Testis (tissue), 2 donors: ENCODE measurements at regions not wholly inside any gene's neighbourhood (a gene's known extent, or its start where the extent isn't known, plus 50 kb on each side); places are given as distances from the start of the nearest gene placed in this dataset.

Experiments used
- POLR2A ChIP-seq: fragments of 450-650 bp; IDR thresholded peaks from one replicate; pipeline ENCODE4 v1.6.1; 2017; ENCODE audit warnings: antibody characterized with exemption, mild to moderate bottlenecking, moderate library complexity
- TF ChIP-seq, protein P1 (sequence below), 3 experiments: fragments of 450-650 bp in 2 of 3; fragments of 200-600 bp in 1 of 3; sonication (generic) in 1 of 3; IDR thresholded peaks; one replicate each; pipeline ENCODE4 v1.5.1; 2016 to 2019; ENCODE audit warnings: antibody characterized with exemption in 3 of 3, mild to moderate bottlenecking in 2 of 3, moderate library complexity in 1 of 3

DNA sequence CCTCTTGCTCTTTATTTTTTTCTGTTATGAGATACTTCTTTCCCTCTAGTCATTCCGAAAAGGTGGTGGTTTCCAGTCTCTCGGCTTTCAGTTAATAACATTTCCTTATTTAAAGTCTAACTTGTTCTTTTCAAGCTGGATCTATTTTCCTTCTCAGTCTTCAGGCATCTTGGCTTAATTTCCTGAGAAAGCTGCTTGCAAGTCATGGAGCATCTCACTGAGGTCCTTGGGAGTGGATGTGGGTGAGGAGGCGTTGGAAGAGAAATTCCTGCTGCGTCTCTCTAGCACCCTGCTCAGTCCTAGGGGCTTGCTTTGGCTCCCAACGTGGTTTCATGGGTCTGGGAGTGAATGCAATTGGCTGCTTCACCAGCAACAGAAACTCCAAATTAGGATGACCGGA is 210.2 kb upstream of the MKI67 start:
- TF ChIP-seq, protein P1, sequence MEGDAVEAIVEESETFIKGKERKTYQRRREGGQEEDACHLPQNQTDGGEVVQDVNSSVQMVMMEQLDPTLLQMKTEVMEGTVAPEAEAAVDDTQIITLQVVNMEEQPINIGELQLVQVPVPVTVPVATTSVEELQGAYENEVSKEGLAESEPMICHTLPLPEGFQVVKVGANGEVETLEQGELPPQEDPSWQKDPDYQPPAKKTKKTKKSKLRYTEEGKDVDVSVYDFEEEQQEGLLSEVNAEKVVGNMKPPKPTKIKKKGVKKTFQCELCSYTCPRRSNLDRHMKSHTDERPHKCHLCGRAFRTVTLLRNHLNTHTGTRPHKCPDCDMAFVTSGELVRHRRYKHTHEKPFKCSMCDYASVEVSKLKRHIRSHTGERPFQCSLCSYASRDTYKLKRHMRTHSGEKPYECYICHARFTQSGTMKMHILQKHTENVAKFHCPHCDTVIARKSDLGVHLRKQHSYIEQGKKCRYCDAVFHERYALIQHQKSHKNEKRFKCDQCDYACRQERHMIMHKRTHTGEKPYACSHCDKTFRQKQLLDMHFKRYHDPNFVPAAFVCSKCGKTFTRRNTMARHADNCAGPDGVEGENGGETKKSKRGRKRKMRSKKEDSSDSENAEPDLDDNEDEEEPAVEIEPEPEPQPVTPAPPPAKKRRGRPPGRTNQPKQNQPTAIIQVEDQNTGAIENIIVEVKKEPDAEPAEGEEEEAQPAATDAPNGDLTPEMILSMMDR (IDR thresholded peaks at IDR 0.05) = no peak
- no peak for TF ChIP-seq POLR2A
